HG03439 (cell line): ENCODE measurements at regions not wholly inside any gene's neighbourhood (a gene's known extent, or its start where the extent isn't known, plus 50 kb on each side); places are given as distances from the start of the nearest gene placed in this dataset.
"Not testable (repeated sequence)": the region's sequence is repeated elsewhere in the genome, so short reads cannot be mapped to it uniquely, and the experiment has no call there.

Experiments
- ATAC-seq: cut with Tn5 transposase; IDR thresholded peaks from one replicate; pipeline ENCODE4 v1.9.1; 2021; ENCODE audit warnings: mild to moderate bottlenecking, moderate library complexity; ENCODE audit not compliant: unreplicated experiment

DNA sequence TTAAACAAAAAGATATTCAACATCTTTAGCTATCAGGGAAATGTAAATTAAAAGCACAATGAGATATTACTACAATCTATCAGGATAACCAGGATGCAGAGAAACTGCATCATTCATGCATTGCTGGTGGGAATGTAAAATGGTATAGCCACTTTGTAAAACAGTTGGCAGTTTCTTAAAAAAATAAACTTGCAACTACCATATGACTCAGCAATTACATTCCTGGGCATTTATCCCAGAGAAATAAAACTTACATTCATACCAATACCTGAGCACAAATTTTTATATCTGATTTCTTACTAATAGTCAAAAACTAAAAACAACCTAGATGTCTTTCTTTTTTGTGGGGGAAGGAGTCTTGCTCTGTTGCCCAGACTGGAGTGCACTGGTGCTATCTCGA, 190.3 kb upstream of the TAB2 start:
- no peak for ATAC-seq

DNA sequence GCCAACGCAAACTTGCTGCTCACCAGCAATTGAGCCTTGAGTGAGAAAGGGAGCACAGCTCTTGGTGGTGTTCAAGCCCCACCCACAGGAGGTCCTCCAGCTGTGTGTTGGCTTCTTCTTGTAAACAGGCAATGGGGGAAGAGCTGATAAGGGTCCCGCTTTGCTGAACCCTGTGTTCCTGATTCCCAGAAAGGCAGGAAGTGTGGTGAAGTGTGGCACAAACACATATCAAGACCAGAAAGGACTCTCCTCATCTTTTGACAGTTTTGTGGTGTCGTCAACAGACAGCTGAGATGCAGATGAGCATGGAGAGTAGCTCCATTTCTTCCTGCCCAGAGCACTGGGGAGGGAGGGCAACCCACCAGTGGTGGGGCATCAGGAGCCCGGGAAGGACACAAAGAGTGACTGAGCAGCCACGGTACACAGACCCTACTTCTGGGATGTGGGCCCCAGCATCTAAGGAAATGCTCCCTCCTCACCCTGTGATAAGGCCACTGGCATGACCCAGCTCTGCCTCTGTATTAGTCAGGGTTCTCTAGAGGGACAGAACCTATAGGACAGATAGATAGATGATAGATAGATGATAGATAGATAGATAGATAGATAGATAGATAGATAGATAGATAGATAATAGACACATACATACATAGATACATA, 188.9 kb upstream of the TAB2 start:
- ATAC-seq, result no peak

DNA sequence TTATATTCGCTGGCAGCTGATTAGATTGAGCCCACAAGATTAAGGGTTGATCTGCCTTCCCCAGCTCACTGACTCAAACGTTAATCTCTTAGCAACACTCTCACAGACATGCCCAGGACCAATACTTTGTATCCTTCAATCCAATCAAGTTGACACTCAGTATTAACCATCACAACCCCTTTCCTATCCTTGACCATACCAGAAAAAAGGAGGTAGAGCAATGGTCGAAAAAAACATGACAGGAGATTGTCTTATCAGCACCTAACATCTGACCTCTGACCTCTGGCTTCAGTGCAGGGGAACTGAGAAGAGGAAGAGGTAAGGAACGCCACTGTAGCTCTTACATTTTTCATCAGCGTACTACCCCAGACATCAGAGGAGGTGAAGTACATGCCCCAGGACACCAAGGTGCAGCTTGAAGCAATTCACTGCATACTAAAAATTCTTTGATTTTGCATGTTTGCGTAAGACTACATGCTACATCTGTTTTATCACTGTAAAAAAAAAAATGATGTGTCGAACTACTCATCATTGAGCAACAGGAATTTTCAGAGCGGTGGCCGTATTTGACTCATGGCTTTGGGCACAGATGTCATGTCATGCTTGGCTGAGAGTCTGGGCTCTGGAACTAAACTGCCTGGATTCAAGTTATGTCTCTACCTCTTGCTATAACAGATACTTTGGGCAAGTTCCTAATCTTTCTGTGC, 188.0 kb upstream of the TAB2 start:
- no peak for ATAC-seq

DNA sequence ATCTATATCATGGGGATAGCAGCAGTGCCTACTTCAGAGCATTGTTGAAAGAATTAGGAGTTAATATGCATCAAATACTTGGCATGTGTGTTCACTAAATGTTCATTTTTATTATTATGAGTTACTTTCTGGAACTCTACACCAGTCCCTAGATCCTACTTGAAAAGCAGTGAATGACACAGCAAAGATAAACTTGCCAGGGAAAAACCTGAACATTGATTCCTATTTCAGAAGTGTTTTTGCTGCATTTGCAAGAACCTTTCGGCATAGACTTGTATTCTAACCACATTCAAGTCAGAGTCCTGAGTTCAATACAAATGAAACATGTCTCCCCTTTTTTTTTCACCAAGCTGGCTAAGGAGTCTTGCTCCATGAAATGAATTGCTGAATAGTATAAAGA, 187.4 kb upstream of the TAB2 start:
- ATAC-seq, result no peak

DNA sequence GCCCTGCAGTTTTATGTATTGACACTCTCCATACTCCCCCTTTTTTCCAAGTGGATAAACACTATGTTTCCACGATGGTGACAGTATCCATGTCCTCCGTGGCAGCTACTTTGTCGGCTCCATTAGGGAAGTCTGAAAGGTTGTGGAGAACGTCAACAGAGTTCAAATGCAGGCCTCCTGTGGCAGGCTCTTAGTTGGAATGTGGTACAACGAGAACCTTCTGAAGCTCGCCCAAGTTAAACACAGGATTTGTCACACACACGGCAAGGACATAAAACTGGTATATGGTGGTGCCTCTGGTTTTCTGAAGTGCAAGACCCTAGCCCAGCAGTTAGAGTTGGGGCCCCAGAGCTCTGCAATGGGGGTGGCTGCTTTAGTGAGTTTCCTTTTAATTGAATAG, 187.0 kb upstream of the TAB2 start:
- ATAC-seq, result no peak

DNA sequence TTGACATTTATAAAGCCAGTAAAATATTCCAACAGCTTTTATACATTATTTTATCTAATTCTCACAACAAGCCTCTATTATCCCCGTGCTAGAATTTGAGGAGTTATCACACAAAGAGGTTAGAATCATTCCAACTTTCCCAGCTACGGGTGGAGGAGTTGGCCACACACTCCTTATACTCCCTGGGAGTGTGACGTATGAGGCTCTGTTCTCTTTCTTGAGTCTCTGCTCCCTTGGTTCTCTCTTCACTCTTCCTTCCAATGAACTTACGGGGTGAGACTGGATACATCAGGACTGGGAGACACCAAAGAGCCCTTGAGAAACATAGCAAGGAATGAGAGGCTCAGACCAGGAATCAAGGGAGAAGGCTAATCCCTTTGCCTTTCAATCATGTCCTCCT, 185.6 kb upstream of the TAB2 start:
- no peak for ATAC-seq

DNA sequence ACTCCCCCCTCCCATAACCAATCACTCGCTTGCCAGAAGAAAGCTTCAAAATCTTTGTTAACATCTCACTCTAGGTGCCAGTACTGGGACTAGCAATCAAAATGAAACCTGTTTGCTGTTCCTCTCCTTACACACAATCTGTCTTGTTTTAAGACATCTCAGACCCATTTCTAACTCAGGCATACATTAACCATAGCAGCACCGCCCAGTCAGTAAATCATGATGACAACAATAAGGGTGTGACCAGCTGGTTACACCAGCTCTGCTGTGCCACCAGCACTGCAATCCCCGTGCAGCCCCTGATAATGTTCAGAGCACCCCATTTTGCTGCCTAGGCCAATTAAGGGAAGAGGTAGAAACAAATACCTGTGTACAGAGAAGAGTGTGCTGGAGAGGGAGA, 185.2 kb upstream of the TAB2 start:
- no peak for ATAC-seq

DNA sequence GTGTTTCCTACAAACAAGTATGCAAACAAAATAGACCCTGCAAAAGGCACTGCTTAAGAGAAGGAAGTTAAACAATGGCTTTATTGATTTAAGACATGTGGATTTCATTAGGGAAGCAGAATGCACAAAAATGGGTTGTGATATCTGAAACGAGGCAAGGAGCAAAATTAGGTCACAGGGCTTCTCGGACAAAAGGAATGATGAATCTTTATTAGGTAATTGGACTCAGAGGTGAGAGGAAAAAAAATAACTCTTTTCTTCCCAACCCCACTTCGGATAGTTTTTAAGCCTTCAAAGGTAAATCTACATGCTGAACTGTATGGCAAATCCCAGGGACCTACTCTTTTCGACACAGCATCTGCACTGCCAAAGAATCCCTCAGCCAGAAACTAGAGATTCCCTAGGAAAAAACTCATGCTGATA, 183.0 kb upstream of the TAB2 start:
- ATAC-seq, result no peak

DNA sequence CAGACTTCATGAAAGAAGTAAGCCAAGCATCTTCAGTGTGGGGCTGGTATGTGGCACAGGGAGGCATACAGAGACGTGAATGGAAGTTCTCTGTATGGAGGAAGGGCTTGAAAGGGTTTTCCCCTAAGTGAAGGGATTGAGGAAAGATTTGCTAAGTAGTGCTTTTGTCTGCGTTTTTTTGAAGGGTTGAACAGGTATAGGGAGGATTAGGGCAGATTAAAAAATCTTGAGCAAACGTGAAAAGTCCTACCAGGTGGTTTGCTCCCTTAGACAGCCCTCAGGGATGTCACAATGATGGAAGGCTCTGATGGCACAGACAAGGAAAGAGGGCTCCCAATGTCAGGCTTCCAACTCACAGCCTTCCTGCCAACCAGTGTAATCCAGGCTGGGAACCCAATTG, 181.7 kb upstream of the TAB2 start:
- no peak for ATAC-seq

DNA sequence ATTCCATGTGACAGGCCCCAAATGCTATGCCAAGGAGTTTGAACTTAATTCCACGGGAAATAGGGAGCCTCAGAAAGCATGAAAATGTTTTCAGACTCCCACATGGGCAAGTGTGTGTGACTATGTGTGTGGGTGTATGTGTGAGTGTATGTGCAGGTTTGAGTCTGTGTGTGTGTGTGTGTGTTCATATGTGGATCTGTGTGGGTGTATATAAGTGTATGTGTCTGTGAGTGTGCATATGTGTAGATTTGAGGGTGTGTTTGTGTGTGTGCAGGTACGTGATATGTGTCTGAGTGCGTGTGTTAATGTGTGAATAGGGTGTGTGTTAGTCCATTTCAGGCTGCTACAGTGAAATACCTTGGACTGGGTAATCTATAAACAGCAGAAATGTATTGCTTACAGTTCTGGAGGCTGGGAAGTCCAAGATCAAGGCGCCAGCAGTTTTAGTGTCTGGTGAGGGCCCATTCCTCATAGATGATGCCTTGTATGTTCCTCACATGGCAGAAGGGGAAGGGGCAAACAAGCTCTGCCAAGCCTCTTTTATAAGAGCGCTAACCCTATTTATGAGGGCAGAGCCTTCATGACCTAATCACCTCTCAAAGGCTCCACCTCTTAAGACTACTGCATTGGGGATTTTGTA, 181.1 kb upstream of the TAB2 start:
- ATAC-seq, result no peak

DNA sequence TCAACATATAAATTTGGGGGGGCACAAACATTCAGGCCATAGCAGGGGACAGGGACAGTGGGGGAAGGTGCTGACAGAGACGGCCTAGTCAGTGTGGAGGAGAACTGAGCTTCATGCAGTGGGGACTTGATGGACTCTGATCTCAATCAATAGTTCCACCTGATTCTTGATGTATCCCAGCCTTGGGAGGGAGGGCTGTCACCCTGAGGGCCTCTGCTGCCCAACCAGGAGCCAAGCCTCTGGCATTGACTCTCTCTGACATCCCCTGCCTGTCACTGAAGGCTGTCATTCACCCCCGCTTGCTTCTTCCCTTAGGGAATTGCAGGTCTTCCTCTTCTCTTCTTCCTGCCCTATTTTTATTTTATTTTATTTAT, 180.6 kb upstream of the TAB2 start:
- ATAC-seq, result no peak

DNA sequence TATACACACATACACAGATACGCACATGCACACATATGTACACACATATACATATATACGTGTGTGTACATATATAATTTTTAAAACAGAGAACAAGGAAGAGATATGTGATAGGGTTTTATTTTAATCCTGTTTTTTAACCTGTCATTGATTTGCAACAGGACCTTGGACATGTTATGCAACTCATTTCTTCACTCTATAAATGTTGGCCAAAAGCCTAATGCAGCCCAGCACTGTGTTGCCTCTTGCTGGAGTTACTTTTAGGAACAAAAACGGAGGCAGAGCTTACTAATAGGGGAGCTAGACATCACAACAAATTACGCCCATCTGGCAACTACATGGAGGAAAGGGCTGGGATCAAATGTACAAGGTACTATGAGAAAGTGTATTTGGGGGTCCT, 179.9 kb upstream of the TAB2 start:
- ATAC-seq, result no peak

DNA sequence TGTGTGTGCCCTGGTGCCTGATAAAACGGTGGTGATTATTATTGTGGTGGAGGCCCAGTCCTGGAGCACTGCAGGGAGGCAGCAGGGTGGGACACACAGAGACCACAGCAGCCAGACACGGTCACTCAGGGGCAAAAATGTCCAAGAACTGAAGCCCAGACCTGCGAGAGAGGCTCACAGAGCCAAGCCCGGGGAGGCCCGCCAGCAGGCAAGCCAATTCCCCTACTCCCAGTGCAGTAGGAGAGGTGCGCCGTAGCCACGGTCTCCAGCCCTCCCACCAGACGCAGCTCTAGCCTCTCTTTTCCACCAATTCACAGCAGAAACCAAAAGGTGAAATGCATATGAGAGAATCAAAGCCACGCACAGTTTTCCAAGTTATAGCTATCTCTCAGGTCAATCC, 179.4 kb upstream of the TAB2 start:
- no peak for ATAC-seq

DNA sequence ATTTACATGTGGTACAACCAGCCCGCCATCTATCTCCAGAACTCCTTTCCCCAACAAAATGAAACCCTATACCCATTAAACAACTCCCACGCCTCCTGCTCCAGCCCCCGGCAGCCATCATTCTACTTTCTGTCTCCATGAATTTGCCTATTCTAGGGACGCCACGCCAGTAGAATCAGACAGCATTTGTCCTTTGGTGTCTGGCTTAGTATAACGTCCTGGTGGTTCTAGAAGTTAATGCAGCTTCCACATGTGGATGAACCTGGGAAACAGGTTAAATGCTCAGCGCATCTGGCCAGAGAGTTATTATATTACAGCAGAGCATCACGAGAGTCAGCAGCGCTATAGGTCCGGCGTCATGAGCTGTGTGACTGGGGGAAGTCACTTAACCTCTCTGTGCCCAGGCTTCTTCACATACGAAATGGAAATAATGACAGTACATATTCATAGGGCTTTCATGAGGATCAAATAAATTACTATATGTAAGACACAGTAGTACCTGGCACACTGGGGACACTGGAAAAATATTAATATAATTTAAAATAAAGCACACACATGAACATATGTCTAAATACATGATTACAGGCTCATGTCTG, 178.7 kb upstream of the TAB2 start:
- no peak for ATAC-seq

DNA sequence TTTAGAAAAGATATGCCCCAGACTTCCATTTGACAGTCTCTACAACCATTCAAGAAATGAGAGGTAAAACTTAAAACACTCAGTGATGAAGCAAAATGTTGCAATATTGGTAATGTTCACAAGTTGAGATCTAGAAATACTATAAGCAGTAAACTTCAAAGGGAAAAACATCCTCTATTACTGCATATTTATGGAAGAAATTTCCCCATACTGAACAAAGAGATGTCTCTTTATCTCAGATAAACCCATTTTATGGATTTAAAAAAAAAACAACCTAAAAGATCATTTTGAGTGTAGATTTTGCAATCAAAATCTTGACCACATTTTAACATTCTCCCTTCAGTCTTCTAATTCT, 177.8 kb upstream of the TAB2 start:
- no peak for ATAC-seq

DNA sequence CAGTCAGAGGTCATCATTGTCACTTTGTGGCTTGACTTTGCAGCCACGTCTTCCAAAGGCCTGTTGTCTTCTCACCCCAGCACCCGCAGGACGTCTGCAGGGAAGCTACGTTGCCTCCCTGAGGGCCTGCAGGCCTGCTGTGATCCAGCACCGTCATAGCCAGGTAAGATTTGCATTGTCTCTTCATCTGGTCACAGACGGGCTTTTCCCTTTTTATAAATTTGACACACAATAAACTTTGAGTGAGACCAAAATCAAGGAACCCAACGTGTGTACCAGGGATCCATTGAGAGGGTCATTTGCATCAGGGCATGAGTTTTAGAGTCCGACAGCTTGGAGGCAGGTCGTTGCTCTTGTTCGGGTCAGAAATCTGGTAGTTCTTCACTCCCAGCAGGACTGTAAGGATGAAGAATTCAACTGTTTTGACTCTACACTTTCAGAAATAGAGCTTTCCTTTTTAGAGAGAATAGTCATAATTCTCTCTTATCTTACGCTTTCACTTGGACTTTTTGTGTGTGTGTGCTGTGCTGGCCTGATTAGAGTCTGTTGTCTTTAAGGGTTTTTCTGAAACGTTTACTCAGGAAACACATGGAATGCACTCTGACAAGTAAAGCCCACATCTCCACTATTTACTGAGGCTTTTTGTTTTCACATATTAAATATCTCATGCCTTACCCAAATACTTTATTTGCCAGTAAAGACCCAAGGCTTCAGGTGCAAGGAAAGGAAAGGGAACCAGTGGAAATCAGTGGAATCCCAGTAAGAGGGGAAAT, 177.2 kb upstream of the TAB2 start:
- peak; percentile 77 for ATAC-seq

DNA sequence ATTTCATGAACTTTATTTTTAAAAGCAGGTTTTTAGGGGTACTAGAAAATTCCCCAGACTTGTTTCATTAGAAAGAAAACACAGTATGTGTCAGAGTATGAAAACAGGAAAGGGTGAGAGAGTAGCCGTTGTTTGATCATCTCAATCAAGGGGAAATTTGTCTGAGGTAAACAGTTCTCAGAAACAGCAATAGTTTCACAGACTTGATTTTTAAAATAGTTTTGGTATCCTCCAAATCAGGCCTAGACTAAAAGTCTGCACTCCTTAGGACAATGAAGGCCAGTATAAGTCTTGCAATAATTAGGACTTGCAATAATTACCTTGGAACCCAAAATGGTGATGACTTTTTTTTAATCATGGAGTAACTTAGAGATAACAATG, 176.6 kb upstream of the TAB2 start:
- ATAC-seq, result no peak

DNA sequence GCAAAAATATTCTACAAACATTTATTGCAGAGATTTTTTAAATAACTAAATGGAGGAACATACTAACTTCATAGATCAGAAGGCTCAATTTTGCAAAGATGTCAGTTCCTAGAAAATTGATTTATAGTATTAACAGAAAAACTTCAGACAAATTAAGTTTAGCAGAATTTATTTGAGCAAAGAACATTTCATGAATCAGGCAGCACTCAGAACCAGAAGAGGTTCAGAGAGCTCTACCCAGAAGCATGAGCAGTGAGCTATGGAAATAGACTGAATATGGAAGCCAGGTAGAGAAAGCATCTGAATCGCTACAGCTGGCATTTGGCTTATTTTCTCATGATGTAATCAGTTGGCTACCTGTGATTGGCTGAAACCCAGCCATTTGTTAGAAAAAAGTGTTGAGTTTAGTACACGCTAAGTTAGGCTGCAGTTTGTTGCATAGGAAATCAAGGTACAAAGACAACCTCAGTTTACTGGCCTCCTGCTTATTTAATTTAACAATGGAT, 174.5 kb upstream of the TAB2 start:
- ATAC-seq, result no peak

DNA sequence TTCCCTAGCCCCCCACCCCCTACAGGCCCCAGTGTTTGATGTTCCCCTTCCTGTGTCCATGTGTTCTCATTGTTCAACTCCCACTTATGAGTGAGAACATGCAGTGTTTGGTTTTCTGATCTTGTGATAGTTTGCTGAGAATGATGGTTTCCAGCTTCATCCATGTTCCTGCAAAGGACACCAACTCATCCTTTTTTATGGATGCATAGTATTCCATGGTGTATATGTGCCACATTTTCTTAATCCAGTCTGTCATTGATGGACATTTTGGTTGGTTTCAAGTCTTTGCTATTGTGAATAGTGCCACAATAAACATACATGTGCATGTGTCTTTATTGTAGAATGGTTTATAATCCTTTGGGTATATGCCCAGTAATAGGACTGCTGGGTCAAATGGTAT, 171.7 kb upstream of the TAB2 start:
- ATAC-seq, result not testable (repeated sequence)

DNA sequence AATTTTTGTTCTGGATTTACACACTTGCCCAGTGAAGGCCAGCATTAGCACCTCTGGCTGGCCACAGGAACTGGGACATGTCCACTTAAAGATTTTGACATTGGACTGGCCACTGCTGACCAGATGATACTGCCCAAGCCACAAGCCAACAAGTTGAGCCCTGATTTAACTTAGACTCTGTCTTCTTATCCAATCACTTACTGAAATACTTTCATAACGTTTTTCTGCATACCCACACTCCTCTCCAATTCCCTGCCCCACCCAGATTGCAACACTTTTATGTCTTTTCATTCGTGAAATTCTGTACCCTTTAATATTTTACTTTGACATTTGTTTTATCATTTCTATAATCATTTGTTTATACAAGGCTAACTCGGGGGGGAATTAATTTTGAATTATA, 170.3 kb upstream of the TAB2 start:
- ATAC-seq, result no peak
